ENCODE measurements at regions not wholly inside any gene's neighbourhood (a gene's known extent, or its start where the extent isn't known, plus 50 kb on each side); places are given as distances from the start of the nearest gene placed in this dataset.

DNA sequence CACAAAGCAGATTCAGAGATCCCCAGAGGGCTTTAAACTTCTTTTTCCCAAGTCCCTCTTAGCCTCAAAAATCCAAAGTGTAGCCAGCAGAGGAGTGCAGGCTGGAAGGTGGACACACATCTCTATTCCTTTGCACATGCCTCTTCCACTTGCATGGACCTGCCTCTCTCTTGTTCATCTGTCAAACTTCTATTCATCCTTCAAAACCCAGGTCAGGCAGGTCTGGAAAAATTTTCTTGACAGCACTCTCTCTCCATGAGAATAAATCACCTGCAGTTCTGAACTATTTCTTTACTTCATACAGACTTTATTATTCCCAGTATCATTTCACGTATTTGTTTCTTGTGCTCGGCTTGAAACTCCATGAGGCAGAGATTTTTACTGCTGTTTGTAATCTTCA is 127.5 kb downstream of the SS18 start:
- DNase-seq = no peak

DNA sequence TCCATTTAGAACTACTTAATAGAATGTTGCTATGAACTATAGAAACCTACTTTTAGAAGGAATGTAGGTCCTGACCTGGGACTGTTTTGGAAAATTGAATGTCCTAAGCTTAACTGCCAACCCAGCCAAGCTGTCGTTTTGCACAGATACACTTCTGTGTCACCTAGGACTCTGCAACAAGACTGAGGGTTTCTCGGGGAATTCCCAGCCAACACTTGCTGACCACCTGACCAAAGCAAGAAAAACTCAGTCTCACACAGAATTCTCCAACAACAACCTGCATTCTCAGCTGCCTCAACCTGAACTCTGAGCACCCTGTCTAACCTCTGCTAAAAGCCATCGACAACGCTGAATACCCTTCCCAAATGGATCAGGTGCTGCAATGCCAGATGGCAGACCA is 128.2 kb downstream of the SS18 start:
- DNase-seq = no peak

DNA sequence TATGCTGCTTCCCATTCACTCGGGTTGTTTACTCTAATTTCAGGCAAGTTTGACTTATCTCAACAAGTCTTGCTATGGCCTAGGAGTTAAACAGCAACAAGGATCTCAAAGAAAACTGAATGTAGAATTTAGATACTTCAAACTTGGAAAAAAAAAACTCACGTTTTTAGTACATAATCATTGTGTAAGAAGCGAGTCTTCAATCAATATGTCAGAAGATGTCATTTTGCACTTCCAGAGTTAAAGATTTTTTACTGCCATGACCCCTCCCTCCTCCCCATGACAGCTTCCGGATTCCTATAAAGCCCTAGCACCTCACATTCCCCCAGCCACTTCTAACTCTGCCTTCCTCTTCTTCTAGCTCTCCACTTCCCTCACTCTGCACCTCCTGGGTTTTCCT is 133.4 kb downstream of the SS18 start:
- no peak for DNase-seq

DNA sequence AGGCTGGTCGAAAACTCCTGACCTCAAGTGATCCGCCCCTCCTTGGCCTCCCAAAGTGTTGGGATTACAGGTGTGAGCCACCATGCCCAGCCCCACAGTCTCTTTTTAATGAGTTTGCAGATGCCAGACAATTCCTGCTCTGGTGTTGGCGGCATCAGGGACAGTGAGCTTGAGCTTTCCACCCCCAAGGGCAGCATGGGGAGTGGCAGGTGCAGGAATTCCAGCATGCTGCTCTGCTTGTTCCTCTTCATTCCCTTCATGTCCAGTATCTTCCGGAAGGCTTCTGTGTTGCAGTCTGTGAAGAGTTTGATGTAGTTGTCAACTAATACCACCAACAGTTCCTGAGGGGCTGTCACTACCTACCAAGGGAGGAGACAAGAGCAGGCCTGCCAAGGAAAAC is 137.3 kb downstream of the SS18 start:
- DNase-seq = no peak

DNA sequence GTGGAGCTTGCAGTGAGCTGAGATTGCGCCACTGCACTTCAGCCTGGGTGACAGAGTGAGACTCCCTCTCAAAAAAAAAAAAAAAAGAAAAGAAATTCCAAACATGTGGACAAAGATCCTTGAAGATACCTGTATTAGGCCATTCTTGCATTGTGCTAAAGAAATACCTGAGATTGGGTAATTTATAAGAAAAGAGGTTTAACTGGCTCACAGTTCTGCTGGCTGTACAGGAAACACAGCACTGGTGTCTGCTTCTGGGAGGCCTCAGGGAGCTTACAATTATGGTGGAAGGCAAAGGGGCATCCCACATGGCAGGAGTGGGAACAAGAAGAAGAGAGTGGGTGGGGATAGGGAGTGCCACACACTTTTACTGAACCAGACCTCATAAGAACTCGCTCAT is 140.1 kb downstream of the SS18 start:
- no peak for DNase-seq

DNA sequence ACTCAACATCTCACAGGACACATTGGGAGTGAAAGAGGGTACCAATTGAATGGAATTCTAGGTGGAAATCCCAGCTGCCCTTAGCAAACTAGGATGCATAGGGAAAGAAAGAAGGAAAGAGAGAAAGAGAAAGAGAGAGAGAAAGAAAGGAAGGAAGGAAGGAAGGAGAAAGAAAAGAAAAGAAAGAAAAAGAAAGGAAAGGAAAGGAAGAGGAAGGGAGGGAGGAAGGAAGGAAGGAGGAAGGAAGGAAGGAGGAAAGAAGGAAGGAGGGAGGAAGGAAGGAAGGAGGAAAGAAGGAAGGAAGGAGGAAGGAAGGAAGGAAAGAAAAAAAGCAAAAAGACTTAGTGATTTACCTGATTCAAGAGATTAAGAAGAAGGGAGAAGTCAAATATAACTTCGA is 143.9 kb downstream of the SS18 start:
- DNase-seq = no peak

DNA sequence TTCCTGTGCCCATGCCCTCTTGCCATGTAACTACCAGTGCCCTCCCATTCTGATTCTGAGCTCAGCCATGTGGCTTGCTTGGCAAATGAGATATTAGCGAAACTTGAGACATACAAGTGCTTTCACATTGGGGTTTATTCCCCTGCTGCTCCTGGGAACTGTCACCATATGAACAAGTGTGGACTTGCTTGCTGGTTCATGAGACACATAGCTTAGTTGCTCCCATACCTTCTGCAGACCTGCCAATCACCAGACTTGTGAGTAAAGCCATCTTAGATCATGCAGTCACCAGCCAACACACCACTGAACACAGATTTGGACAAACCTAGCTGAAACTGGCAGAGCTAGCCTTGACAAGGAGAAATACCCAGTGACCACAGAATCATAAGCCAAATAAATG is 155.1 kb downstream of the SS18 start:
- DNase-seq = no peak

DNA sequence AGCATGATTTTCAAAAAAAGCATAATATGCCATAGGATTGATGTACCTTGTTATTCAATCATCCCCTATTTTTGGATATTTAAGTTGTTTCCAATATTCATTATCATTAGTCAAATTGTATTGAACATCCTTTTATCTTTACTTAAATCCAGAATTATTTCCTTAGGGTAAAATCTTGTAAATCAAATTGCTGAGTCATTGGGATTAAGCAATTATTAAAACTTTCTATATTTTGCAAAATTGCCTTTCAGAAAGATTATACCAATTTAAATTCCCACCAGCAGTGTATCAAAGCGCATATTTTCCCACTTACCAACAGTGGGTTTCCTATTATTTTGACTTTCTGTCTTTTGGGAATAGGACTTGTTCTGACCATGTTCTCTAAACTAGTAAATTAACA is 159.3 kb downstream of the SS18 start:
- DNase-seq = no peak

DNA sequence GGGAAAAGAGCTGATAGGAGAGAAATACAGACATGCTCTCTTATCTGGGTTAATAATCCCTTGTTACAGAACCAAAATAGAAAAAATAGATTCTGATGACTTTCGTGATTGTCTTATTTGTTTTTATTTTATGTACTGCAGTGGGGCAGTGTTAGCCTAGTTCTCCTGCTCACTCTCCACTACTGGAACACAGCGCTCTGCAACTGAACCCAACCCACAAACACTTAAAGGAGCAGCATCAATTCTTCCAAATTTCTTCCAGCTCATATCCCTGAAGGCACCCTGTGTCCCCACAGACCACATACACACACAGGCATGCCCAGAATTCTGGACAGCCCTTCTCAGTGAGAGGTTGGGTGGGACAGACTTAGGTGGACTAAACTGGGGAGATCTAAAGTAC is 160.6 kb downstream of the SS18 start:
- DNase-seq = no peak

DNA sequence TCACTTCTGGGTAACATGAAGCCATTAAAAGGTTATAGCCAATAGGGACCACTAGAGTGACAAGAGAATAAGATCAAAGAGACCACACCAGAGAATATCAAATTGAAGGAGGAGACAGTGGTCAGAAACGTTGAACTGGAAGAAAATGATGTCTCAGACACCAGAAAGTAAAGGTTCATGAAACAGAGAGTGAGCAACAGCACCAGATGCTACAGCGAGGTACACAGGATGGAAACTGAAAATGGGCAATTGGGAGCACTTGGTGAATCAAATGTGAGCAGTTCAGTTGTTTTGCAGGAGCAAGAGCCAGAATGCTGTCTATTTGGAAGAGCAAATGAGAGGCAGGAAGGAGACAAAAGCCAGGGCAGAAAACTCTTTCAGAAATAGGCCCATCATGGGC is 162.6 kb downstream of the SS18 start:
- DNase-seq = no peak

DNA sequence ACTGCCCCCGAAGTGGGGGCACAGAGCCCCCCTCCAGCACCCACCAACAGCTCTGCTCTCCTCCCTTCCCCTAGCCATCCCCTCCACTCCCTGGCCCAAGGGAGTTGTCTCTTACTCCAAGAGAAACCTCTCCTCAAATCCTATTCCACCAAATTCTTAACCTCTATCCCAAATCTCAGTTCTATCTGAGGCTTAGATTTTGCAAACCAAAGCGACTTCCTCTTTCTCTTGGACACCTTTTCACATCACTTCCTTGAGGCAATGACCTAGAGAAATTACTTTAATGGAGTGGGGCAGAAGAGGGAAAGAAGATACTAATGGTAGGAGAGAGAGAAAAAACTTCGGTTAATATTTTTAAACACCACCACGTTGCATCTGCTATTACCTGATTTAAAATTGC is 167.2 kb downstream of the SS18 start:
- no peak for DNase-seq

DNA sequence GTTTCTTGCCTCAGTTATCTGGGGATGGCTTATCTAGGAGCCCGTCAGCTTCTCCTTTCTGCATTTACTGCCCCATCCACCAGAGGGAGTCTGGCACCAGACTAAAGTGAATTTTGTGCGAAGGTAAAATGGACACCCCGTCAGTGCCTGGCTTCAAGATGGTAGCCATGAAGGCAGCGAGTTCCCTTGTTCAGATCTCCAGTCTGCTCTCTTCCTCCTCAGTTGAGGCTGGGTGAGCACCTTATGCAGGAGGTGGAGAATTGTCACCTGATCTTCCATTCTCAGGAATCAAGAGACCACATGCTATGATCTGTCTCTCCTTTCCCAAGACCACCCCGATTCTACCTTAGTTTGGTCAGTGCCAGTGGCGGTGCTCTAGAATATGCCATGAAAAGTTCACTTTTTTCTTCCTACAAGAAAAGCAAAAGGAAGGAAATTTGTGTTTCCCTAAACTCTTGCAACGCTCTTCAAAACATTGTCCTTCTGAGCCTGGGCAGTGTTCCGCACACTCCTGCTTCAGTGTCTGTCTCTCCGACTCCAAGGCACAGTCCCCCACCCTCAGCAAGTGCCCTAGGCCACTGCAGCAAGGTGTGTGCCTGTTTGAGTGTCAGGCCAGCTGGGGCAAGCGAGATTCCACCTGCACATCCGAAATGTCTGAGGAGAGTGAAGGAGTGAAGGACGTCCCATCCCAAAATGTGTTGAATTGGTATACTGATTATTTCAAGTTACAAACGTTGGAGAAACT is 168.6 kb downstream of the SS18 start:
- DNase-seq = no peak

DNA sequence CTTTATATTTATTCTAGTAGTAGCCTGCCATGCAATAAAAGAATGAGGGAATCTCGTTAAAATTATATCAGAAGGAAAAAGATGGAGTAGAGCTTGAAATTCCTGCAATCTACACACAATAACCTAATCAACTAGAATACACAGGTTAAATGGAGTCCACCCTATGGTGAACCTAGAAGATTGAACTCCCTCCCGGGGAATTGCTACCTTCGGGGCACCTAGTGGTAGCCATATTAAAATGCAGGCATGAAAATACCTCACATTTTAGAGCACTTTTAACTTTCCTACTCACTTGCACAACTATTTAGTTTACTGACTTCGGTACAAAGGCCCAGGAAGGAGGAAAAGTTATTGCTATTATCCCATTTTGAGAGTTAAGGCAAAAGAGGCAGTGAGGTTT is 174.5 kb downstream of the SS18 start:
- DNase-seq = no peak

DNA sequence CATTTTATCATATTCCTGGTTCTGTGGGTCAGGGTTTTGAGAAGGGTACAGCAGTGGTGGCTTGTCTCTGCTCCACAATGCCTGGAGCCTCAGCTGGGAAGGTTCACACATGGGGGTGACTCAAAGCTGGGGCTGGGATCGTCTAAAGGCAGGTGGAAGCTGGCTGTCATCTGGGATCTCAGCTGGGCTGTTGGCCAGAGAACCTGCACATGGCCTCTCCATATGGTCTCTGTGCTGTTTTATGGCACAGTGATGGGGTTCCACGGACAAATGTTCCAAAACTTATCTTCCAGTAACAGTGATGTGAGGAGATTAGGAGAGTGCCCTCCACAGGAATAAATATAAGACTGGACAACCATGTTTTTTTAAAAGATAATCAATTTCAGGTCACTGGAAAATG is 191.4 kb downstream of the SS18 start:
- no peak for DNase-seq

DNA sequence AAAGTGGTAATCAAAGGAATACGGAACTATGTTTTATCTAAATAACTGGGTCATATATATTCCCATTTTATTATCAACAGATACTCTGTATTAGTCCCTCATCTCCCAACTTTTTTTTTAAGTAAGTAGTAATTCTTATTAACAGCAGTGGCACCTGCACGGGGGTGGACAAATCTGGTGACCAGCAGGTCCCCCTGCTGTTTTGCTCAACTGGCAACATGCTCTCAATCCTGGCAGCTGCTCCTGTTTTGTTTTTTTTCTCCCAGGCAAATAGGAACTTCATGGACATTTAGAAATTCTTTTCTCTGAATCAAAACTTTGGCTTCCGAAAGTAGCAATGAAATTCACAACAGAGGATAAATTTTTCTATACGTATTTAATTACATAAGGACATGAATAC is 193.5 kb downstream of the SS18 start:
- DNase-seq = no peak

DNA sequence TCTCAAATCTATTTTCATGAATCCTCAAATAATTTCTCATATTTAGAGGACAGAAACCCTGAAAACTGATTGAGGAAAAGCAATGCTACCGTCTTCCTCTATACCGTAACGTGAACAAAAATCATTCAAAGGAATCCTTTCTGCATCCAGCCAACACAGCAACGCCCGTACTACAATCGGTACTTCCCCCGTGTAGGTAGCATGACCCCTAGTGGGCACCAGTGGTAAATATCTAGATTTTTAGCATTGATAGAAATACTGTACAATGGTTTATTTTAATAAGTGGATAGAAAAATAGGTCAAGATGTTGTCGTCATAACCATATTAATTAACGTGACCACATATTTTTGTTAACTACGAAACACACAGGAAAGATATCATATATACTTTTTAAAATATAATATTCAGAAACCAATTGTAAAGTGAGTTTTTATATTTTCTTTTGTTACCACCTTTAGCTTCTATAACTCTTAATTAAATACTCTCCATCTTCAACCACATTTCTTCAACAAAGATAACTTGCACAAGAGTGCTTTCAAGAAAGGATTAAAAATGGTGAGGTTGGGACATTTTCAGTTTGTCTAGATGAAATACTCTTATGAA is 194.1 kb downstream of the SS18 start:
- peak in 2 of 51 donors; percentile 1 for DNase-seq

DNA sequence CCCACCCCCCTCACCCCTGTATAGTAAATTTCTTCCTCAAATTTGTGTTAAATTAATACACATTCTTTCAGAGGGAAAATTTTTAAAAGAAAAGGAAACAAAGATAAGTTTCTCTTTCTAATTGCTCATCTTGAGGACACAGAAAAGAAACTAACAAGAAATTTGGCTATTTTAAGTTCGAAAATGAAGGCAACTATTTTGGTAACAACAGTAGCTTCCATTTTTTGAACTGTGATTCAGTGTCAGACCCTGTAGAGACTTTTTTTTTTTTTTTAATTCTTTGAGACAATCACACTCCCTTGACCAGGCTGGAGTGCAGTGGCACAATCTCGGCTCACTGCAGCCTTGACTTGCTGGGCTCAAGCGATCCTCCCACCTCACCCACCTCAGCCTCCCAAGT is 194.9 kb downstream of the SS18 start:
- DNase-seq = no peak

DNA sequence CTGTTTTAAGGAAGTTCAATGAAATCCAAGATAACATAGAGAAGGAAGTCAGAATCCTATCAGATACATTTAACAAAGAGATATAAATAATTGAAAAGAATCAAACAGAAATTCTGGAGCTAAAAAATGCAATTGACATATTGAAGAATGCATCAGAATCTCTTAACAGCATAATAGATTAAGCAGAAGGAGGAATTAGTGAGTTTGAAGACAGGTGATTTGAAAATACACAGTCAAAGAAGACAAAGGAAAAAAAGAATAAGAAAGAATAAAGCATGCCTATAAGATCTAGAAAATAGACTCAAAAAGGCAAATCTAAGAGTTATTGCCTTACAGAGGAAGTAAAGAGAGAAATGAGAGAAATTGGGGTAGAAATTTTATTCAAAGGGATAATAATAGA is 204.1 kb downstream of the SS18 start:
- DNase-seq = no peak

DNA sequence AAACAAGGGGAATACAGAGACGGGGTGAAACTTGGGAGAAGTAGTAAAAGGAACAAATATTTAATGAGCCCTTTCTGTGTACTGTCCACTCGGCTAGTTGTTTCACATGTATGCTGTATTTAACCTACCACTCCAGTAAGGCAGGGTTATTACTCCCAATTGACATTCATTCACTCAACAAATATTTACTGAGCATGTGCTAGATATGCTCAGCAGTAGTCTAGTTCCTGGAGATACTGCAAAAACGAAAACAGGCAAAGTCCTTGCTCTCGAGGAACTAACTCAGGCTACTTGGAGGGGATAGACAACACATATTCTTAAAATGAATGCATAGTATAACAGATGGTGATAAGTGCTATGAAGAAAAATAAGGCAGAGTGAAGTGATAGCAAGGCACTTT is 207.3 kb downstream of the SS18 start:
- DNase-seq = no peak

DNA sequence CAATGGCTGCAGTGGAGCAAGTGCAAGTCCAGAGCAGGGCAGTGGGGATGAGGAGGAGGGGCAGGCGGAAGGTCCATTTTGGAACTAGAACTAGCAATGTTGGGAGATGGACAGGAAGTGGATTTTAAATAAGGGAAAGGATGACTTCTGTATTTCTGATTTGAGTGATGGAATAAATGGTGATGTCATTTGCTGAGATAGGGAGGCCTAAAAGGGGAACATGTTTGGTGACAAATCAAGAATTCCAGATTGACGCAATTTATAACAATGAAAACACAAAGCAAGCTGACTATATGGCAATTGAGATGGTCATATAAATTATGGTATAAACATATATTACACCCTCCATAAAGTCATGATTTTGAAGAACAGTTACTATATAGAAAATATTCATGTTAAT is 209.3 kb downstream of the SS18 start:
- DNase-seq = no peak

DNA sequence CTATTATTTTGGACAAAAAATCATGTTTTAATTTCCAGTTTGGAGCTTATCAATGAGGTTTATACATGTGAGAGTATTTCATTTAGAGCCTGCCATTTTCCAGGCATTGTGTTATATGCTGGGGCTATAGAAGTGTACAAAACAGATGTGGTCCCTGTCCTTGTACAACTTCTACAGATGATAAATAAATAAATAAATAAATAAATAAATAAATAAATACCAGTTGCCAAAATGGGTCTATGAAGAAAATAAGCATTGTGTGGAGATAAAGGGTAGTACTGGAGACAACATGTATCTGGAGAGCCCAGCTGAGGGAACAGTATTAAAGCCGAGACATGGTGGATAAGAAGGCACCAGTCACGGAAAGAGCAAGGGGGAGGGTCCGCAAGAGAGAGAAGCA is 210.0 kb downstream of the SS18 start:
- DNase-seq = no peak

DNA sequence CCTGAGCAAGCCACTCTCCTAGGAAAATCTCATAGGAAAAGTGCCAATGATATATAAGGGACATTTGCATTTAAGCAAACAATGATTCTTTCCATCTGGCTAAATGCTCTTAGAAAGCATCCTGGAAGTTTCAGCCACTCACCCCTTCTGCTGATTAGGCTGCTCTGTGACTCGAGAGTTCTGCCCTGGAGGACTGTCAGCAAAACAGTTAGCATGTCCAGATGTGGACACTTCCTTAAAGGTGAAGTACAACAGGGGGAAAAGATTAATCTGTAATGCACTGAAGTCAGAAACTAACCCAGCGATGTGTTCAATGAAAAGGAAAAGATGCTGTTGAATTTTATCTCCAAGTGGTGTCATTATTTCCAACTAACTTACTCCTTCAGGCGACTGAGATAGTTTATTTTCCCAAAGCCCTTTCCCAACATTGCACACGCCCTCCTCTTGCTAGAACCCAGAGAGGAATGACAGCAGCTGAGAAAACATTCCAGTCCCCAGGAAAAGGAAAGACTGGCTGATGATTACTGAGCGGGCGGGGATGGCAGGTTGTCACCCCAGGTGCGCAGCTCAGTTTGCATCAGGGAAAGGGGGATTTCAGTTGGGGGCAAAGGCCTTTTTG is 214.0 kb downstream of the SS18 start:
- DNase-seq = no peak

DNA sequence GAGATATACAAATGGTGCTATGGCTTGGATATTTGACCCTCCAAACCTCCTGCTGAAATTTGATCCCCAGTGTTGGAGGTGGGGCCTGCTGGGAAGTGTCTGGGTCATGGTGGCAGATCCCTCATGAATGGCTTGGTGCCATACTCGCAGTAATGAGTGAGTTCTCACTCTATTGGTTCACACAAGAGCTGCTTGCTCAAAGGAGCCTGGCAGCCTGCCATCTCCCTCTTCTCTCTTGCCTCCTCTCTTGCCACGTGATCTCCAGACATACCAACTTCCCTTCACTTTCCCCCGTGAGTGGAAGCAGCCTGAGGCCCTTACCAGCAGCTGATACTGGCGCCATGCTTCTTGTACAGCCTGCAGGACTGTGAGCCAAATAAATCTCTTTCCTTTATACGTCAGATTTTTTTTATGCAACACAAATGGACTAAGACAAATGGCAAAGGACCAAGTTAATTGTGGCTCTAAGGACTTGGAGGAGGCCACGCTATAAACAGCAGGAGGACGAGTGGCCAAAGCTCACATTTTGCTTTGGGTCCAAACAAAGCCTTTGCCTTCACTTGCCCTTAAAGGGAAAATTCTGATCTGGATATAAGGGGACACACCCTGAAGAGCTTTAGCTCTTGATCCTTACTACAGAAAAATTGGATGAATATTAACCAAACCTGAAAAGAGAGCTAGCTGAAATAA is 214.7 kb downstream of the SS18 start:
- DNase-seq = no peak

Measured in hypothalamus (tissue), 51 donors.